Spleen (tissue), 7 donors: ENCODE measurements at regions not wholly inside any gene's neighbourhood (a gene's known extent, or its start where the extent isn't known, plus 50 kb on each side); places are given as distances from the start of the nearest gene placed in this dataset.

Experiments
- POLR2AphosphoS5 ChIP-seq, 3 donors: sonication (generic); formaldehyde crosslinking; IDR thresholded peaks; one replicate each; pipeline ENCODE4 v1.5.1; 2017; ENCODE audit warnings: antibody characterized with exemption in 3 of 3
- TF ChIP-seq, protein P1 (sequence below), 11 experiments: fragments of 200-600 bp in 7 of 11; fragments of 450-650 bp in 4 of 11; sonication (generic) in 4 of 11; IDR thresholded peaks in 8 of 11; conservative IDR thresholded peaks in 3 of 11; 1 replicate in 7 of 11; 2 replicates in 4 of 11; pipeline versions ENCODE4 v1.4.0 to v1.8.0; 2016 to 2021; ENCODE audit warnings: antibody characterized with exemption in 11 of 11, inconsistent platforms in 4 of 11, mild to moderate bottlenecking in 1 of 11
- donor health status: DM: no; HTN: no; CAD: no; lungs with moderate emphysema.
- donor health status: DM: no; HTN: no; CAD: no.
- donor health status: DM: no; HTN: no; CAD: no.

DNA sequence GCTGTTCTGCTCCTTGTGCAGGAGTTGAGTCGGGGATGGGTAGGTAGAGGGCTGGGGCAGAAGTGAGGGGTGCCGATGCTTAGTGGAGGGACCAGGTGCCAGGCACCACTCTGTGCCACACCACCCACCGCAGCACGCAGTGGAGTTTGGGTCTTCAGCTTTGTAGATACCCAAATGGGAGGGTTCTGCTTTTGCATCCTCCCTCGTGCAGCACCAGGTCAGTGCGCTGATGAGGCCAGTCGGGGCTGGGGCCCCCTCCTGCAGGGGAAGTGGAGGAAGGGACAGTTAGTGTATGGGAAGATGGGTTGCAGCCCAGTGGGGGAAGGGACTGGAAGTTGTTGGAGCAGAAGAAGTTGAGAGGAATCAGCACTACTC lies 244.0 kb downstream of the RHOU start:
- peak in 1 of 3 donors; percentile 17 for TF ChIP-seq POLR2AphosphoS5 (IDR thresholded peaks at IDR 0.05)
- TF ChIP-seq, protein P1, sequence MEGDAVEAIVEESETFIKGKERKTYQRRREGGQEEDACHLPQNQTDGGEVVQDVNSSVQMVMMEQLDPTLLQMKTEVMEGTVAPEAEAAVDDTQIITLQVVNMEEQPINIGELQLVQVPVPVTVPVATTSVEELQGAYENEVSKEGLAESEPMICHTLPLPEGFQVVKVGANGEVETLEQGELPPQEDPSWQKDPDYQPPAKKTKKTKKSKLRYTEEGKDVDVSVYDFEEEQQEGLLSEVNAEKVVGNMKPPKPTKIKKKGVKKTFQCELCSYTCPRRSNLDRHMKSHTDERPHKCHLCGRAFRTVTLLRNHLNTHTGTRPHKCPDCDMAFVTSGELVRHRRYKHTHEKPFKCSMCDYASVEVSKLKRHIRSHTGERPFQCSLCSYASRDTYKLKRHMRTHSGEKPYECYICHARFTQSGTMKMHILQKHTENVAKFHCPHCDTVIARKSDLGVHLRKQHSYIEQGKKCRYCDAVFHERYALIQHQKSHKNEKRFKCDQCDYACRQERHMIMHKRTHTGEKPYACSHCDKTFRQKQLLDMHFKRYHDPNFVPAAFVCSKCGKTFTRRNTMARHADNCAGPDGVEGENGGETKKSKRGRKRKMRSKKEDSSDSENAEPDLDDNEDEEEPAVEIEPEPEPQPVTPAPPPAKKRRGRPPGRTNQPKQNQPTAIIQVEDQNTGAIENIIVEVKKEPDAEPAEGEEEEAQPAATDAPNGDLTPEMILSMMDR (IDR thresholded peaks at IDR 0.05 in 8 of 11, conservative IDR thresholded peaks at IDR 0.05 in 3 of 11): no peak
